Right hindlimb (tissue), 1 donor: ENCODE measurements at regions not wholly inside any gene's neighbourhood (a gene's known extent, or its start where the extent isn't known, plus 50 kb on each side); places are given as distances from the start of the nearest gene placed in this dataset.
"Not testable (repeated sequence)": the region's sequence is repeated elsewhere in the genome, so short reads cannot be mapped to it uniquely, and the experiment has no call there.

ENCODE experiments used
- DNase-seq: peaks from one replicate; pipeline ENCODE4 v3.0.0-alpha.2; 2018

DNA sequence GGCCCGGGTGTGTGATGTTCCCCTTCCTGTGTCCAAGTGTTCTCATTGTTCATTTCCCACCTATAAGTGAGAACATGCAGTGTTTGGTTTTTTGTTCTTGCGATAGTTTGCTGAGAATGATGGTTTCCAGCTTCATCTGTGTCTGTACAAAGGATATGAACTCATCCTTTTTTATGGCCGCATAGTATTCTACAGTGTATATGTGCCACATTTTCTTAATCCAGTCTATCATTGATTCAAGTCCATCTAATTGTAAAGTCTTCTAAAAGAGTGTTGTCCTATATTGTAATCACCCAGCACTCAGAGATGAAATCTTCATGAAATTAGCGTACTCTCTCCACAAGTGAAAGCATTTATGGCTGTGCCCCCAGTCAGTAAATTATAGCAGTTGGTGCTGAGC lies 1096.6 kb downstream of the UQCRFS1 start:
- not testable (repeated sequence) for DNase-seq

DNA sequence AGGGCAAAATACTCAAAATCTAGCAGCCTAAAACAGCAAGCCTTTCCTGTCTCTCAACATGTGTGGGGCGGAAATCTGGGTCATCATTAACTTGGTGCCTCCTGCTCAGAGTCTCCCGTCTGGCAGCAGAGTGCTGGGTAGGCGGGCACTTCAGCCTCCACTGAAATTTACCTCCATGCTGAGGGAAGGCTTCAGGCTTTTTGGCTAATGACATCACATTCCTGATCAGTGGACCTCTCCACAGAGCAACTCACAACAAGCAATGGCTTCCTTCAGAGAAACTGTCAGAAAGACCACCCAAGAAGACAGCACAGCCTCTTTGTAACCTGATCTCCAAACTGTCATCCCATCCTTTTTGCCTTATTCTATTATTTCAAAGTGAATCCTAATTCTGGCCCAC lies 1109.0 kb downstream of the UQCRFS1 start:
- DNase-seq, result no peak

- not testable (repeated sequence) for DNase-seq
Observed at GRCh38 chr19:28084659-28085157, 1128.2 kb downstream of the UQCRFS1 start.

DNA sequence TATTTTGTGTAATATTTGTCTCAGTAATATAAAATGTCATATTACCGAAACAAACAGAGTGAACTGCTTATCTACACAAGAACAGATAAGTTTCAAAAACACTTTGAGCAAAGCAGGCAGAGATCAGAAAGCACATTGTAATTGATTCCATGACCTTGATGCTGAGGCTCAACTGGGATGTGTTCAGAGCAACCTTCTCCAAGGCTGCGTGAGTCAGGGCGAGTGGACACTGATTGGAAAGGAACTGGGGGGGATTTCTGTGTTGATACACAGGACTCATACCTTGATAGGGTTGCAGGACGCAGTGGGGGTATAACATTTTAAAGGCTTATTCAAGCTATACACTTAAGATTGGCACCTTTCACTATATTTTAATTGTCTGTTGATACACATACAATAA lies 1136.3 kb downstream of the UQCRFS1 start:
- no peak for DNase-seq

GRCh38 chr19:28075229-28075628 lies 1137.7 kb downstream of the UQCRFS1 start:
- no peak for DNase-seq

DNA sequence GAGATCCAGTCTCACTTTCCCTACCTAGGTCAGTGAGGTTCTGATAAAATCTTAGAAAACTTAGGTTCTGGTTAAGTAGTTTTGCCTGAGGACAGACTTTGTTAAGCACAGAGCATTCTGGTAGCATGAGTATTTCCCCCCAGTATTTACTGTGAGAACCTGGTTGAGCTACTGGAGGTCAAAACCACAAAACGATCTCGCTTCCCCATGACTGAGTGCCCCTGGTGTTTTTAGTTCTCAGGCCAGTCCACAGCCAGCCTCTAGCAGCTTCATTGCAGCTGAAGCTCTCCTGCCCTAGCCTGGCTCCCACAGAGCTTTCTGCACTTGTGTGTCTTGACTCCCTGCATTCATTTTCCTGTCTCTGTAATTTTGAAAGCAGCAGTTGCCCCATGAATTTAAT lies 1138.2 kb downstream of the UQCRFS1 start:
- no peak for DNase-seq

DNA sequence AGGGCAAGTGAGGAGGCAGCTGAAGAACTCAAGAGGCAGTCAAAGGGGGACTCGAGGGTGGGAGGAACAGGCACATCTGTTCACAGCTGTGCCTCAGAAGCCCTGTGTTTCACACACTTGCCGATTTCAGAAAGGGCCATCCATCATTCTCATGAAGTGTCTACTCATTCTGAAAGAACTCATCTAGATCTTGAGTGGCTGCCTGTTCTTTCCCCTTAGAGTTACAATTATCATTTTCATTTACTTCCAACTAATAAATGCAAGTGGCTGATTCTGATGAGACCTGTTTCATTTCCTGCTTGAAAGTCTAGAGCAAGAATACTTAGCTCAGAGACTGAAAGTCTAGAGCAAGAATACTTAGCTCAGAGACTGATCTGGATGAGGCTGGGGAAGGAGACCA lies 1145.1 kb downstream of the UQCRFS1 start:
- no peak for DNase-seq

DNA sequence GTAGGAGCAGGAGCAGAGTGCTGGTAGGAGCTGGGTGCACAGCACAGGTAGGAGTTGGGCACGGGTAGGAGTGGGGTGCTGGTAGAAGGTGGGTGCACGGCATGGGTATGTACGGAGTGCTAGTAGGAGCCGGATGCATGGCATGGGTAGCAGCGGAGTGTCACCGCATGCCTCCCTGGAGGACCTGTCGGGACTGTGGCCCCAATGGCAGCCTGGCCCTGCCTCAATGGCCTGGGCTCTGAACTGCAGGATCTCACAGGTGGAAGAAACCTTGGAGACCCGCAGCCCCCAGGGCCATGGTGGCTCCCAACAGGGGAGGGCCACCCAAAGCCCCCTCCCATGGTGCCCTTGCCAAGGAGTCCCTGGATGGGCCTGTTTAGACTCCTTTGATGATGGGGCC lies 1146.0 kb downstream of the UQCRFS1 start:
- no peak for DNase-seq

DNA sequence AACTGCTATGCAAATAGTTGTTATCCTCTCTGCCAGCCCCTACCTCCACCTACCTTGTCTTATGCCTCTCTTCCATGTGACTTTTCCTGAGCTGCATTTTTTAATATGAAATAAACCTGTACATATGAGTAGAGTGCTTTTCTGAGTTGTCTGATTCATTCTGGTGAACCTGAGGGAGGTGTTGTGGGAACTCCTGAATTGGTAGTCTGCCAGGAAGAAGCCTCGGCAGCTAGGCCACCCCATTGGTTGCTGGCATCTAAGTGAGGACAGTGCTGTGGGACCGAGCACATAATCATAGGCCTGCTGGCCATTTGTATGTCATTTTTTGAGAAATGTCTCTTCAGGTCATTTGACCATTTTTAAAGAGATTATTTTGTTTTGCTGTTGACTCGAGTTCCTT lies 1146.8 kb downstream of the UQCRFS1 start:
- DNase-seq, result no peak

DNA sequence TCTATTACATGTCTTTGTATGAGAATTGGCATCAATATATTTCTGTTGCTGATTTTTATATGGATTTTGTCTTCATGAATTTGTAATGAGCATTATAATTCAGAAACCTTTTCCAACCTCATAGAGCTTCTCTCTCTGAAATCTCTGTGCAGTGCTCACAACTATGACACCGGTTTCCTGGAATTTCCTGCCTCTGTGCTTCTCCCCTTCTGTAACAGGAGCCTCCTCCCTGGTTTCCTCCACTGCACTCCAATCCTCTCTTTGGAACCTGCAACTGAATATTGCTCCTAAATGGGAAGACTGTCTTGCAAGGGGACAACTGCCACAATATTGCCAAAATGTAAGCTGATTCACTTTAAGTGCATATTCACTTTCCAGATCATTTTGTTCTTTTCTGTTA lies 1147.9 kb downstream of the UQCRFS1 start:
- DNase-seq, result no peak

DNA sequence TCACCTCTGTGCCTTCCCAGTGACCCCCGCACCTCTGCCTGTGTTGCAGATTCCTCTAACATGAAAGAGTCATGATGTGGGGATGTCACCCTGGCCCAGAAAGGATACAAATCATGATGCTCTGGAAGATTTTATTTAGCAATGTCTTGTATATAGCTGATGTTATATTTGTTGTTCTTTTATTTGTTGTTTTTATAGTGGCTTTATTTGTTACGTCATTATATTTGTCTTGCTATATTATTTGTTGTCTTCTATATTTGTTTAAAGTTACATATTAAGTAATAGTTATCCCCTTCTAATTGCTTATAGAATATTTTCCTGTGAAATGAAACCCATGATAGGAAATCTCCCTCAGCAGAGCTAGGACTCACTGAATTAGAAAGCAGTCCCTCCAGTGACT lies 1149.2 kb downstream of the UQCRFS1 start:
- no peak for DNase-seq

- DNase-seq, result no peak
Observed at GRCh38 chr19:28061111-28061510, 1151.8 kb downstream of the UQCRFS1 start.

DNA sequence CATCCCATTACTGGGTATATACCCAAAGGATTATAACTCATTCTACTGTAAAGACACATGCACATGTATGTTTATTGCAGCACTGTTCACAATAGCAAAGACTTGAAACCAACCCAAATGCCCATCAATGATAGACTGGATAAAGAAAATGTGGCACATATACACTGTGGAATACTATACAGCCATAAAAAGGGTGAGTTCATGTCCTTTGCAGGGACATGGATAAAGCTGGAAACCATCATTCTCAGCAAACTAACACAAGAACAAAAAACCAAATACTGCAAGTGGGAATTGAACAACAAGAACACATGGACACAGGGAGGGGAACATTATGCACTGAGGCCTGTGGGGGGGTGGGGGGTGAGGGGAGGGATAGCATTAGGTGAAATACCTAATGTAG lies 1155.9 kb downstream of the UQCRFS1 start:
- not testable (repeated sequence) for DNase-seq

DNA sequence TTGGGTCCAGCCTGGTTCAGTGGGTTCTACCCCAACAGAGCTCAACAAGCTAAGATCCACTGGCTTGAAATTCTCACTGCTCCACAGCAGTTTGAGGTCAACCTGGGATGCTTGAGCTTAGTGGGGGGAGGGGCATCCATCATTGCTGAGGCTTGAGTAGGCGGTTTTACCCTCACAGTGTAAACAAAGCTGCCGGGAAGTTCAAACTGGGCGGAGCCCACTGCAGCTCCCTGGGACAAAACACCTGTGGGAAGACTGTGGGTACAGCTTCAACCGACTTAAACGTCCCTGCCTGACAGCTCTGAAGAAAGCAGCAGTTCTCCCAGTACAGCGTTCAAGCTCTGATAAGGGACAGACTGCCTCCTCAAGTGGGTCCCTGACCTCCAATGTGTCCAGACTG lies 1161.9 kb downstream of the UQCRFS1 start:
- DNase-seq, result no peak

DNA sequence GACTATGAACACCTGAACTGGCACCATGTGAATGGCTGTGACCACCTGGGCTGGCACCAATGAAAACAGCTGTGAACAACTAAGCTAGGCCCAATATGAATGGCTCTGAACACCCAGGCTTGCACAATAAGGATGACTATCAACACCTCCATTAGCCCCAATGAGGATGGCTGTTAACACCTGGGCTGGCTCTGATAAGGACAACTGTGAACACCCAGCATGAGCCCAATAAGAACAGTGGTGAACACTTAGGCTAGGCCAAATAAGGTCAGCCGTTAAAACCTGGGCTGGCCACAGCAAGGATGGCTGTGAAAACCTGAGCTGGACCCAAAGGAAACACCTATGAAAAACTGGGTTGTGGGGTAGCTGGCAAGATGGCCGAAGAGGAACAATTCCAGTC lies 1163.1 kb downstream of the UQCRFS1 start:
- DNase-seq, result no peak

DNA sequence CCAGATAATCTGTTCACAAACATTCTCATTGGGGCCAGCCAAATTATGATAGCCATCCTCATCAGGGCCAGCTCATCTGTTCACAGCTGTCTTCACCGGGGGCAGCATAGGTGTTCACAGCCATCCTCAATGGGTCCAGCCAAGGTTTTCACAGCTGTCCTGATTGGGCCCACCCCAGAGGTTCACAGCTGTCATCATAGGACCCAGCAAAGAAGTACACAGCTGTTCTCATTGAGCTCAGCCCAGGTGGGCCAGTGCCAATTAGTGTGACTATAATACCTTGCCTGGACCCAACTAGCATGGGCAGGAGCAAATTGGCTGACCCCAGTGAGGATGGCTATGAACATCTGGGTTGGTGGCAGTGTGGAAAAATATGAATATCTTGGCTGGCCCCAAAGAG lies 1166.0 kb downstream of the UQCRFS1 start:
- no peak for DNase-seq

DNA sequence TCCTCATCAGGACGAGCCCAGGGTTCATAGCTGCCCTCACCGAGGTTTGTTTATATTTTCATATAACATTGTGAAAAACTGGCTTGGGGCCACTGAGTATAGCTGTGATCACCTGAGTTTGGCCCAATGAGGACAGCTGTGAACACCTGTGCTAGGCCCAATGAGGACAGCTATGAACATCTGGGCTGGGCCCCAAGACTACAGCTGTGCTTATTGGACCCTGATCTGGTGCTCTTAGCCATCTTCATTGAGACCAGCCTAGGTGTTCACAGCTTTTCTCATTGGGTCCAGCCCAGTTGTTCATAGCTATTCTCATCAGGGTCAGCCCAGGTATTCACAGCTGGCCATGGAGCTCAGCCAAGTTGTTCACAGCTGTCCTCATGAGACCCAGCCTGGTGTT lies 1167.3 kb downstream of the UQCRFS1 start:
- no peak for DNase-seq

DNA sequence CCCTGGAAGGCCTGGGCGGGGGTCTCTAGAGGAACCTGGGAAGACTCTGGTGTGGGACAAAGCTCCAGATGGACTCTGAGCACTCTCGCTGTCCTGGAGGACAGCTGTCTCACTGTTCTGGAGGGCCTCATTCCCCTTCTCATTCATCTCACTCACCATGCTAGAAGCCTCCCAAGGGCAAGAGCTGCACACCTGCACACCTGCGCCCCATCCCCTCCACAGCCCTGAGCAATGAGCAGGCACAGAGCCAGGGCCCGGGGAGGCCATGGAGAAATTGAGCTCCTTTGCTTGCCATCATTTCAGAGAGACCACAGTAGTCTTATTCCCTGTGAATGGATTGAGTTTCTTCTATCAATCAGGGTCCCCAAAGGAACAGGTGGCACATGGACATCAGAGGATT lies 1168.5 kb downstream of the UQCRFS1 start:
- no peak for DNase-seq

- no peak for DNase-seq
Observed at GRCh38 chr19:28042516-28042915, 1170.4 kb downstream of the UQCRFS1 start.

DNA sequence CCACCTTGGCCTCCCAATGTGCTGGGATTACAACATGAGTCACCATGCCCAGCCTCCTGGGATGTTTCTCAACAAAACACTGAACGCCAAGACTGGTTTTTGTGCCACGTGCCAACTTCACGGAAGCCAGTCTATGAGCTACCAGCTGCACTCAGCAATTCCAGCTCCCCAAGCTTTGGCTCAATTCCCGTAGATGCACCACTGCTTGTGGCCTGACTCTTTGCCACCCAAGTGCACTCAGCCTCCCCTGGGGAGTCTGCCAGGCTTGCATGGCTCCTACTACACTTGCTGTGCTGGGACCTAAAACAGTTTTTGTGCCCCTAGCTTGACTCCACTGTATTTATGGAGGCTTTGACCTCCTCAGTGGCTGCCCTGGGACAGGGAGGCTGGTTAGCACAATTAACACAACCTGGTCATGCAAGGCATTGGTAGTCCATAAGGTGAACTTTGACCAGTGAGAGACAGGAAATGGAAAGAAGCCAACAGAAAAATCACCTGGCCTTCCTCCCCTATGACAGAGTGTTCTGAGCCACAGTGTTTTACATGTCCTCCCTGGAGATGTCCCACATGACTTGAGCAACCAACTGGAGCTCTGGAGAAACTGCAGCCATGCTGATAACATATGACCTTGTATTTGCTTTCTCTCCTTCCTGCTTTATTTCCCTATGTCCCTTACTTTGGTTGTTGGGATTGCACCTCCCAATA lies 1173.1 kb downstream of the UQCRFS1 start:
- DNase-seq, result no peak

GRCh38 chr19:28037186-28037585 lies 1175.8 kb downstream of the UQCRFS1 start:
- DNase-seq, result no peak

DNA sequence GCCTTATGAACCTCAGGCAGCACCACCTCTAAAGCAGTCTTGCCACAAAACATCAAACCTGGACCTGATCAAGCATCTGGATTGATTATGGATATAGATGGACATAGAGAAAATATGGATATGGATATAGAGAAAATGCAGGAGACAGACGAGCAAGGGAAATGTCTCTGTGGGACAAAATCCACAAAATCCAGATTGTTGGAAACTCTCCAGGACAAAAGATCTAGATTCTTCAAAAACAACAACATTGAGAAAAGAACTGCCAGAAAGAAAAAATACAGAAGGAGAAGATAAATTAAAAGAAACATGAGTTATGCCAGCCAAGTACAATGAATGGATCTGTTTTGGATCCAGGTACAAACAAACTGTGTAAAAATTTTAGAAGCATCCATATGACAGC lies 1176.5 kb downstream of the UQCRFS1 start:
- DNase-seq, result no peak

GRCh38 chr19:28034936-28035335 lies 1178.0 kb downstream of the UQCRFS1 start:
- no peak for DNase-seq

DNA sequence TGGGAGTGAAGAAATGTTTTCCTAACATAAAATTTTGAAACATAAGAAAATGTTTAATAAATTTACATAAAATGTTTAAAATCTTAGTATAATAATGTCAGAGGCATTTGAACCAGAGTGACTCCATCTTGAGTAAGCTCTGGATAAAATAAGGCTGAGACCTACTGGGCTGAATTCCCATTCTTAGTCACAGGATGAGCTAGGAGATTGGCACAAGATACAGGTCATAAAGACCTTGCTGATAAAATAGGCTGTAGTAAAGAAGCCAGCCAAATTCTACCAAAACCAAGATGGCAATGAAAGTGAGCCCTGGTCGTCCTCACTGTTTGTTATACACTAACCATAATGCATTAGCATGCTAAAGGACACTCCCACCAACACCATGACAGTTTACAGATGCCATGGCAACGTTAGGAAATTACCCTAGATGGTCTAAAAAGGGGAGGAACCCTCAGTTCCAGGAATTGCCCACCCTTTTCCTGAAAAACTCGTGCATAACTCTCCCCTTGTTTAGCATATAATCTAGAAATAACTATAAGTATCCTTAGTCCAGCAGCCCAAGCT lies 1184.0 kb downstream of the UQCRFS1 start:
- DNase-seq, result no peak

- no peak for DNase-seq
Observed at GRCh38 chr19:28027116-28027515, 1185.8 kb downstream of the UQCRFS1 start.
